ENCODE measurements at regions not wholly inside any gene's neighbourhood (a gene's known extent, or its start where the extent isn't known, plus 50 kb on each side); places are given as distances from the start of the nearest gene placed in this dataset.

GRCh38 chr2:136437461-136437860 is 319.5 kb upstream of the CXCR4 start:
- POLR2A ChIA-PET = no interaction called here
- TF ChIP-seq ZSCAN16 (tag by site-specific recombination; IDR thresholded peaks at IDR 0.05) (no peak), ZNF571 (tag by site-specific recombination; IDR thresholded peaks at IDR 0.05) (no peak), ZNF223 (tag by site-specific recombination; IDR thresholded peaks at IDR 0.05) (no peak), ZNF146 (tag by site-specific recombination; IDR thresholded peaks at IDR 0.05) (no peak), ZNF280C (tag by site-specific recombination; IDR thresholded peaks at IDR 0.05) (no peak), ZNF19 (tag by site-specific recombination; IDR thresholded peaks at IDR 0.05; ENCODE audit: low read depth) (no peak), ZNF513 (tag by site-specific recombination; IDR thresholded peaks at IDR 0.05) (no peak), ZNF391 (tag by site-specific recombination; IDR thresholded peaks at IDR 0.05; ENCODE audit: borderline replicate concordance, low read depth) (no peak), ZNF701 (tag by site-specific recombination; IDR thresholded peaks at IDR 0.05) (no peak), ZNF558 (tag by site-specific recombination; IDR thresholded peaks at IDR 0.05) (no peak)
- TF ChIP-seq, protein P1, sequence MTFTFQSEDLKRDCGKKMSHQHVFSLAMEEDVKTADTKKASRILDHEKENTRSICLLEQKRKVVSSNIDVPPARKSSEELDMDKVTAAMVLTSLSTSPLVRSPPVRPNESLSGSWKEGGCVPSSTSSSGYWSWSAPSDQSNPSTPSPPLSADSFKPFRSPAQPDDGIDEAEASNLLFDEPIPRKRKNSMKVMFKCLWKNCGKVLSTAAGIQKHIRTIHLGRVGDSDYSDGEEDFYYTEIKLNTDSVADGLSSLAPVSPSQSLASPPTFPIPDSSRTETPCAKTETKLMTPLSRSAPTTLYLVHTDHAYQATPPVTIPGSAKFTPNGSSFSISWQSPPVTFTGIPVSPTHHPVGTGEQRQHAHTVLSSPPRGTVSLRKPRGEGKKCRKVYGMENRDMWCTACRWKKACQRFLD (tag by site-specific recombination; IDR thresholded peaks at IDR 0.05) = no peak
- TF ChIP-seq, protein P2, sequence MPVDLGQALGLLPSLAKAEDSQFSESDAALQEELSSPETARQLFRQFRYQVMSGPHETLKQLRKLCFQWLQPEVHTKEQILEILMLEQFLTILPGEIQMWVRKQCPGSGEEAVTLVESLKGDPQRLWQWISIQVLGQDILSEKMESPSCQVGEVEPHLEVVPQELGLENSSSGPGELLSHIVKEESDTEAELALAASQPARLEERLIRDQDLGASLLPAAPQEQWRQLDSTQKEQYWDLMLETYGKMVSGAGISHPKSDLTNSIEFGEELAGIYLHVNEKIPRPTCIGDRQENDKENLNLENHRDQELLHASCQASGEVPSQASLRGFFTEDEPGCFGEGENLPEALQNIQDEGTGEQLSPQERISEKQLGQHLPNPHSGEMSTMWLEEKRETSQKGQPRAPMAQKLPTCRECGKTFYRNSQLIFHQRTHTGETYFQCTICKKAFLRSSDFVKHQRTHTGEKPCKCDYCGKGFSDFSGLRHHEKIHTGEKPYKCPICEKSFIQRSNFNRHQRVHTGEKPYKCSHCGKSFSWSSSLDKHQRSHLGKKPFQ (tag by site-specific recombination; IDR thresholded peaks at IDR 0.05) = no peak
- Histone ChIP-seq H3K36me3 (ENCODE audit: control insufficient read depth in 2 of 2, insufficient read depth in 1 of 2, low read length in 2 of 2) (no peaks in the 10 kb centered on the region), H3K27ac (ENCODE audit: extremely low read depth, low read depth, low read length) (no peak overlapping the region), H3K4me1 (ENCODE audit: control insufficient read depth, insufficient read depth, low read length) (no peaks in the 10 kb centered on the region), H3K9me3 (ENCODE audit: control insufficient read depth, insufficient read depth, low read depth, low read length) (no peaks in the 10 kb centered on the region), H3K4me3 (ENCODE audit: low read depth, low read length) (no peak overlapping the region)
- CTCF ChIA-PET = interaction anchor here (1.0 kb wide), 1 partner anchor 14 kb away, joined by 3 read pairs; no protein-coding TSS in a partner anchor

DNA sequence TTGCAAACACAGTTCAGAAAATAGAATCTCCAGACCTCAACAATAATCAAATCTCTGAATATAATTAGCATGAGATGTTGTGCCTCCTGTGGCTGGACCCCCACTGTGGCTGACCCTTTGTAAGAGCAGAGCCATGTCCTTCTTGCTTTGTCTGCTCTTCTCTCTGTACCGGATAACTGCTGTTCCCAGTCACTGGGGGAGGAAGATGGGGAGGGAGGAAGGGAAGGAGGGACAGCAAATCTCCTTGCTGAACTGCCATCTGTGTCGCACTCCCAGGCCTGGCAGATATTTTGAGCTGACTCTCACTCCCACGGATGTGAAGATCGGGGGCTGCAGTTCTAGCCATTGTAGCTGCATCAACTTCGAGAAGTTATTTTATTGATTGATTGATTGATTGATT is 319.0 kb upstream of the CXCR4 start:
- Histone ChIP-seq H3K4me1 (ENCODE audit: control insufficient read depth, insufficient read depth, low read length) (no peaks in the 10 kb centered on the region), H3K27ac (ENCODE audit: extremely low read depth, low read depth, low read length) (no peak overlapping the region), H3K4me3 (ENCODE audit: low read depth, low read length) (no peak overlapping the region), H3K36me3 (ENCODE audit: control insufficient read depth in 2 of 2, insufficient read depth in 1 of 2, low read length in 2 of 2) (no peaks in the 10 kb centered on the region), H3K9me3 (ENCODE audit: control insufficient read depth, insufficient read depth, low read depth, low read length) (no peaks in the 10 kb centered on the region)
- TF ChIP-seq ZNF341 (tag by site-specific recombination; IDR thresholded peaks at IDR 0.05; ENCODE audit: low read depth) = no peak
- no peak for TF ChIP-seq ZNF544 (tag by site-specific recombination; IDR thresholded peaks at IDR 0.05)
- no peak for TF ChIP-seq ZBTB1 (tag by site-specific recombination; IDR thresholded peaks at IDR 0.05)
- no peak for TF ChIP-seq ZNF155 (tag by site-specific recombination; IDR thresholded peaks at IDR 0.05)
- TF ChIP-seq SP2 (tag by site-specific recombination; IDR thresholded peaks at IDR 0.05) = no peak
- no peak for TF ChIP-seq ZNF350 (tag by site-specific recombination; IDR thresholded peaks at IDR 0.05)
- no peak for TF ChIP-seq ZNF37A (tag by site-specific recombination; IDR thresholded peaks at IDR 0.05)
- no peak for TF ChIP-seq WT1 (tag by site-specific recombination; IDR thresholded peaks at IDR 0.05)
- no peak for TF ChIP-seq ZNF510 (tag by site-specific recombination; IDR thresholded peaks at IDR 0.05; ENCODE audit: insufficient replicate concordance)
- ChIA-PET CTCF (interaction anchor here (1.0 kb wide), 1 partner anchor 13 kb away, joined by 3 read pairs; no protein-coding TSS in a partner anchor), POLR2A (no interaction called here)
